ENCODE measurements at regions not wholly inside any gene's neighbourhood (a gene's known extent, or its start where the extent isn't known, plus 50 kb on each side); places are given as distances from the start of the nearest gene placed in this dataset.
"Not testable (repeated sequence)": the region's sequence is repeated elsewhere in the genome, so short reads cannot be mapped to it uniquely, and the experiment has no call there.

GRCh38 chr17:71558901-71559300, 561.9 kb upstream of the SOX9 start:
- no peak for DNase-seq (ENCODE audit: low read depth in 2 of 3, low spot score in 1 of 3)

GRCh38 chr17:71572343-71572742, 548.5 kb upstream of the SOX9 start:
- DNase-seq (ENCODE audit: low read depth in 2 of 3, low spot score in 1 of 3), result no peak

- no peak for DNase-seq (ENCODE audit: low read depth in 2 of 3, low spot score in 1 of 3)
Observed at GRCh38 chr17:71578446-71578845, 542.4 kb upstream of the SOX9 start.

GRCh38 chr17:71580220-71580619, 540.6 kb upstream of the SOX9 start:
- DNase-seq (ENCODE audit: low read depth in 2 of 3, low spot score in 1 of 3), result no peak

GRCh38 chr17:71585540-71585939, 535.3 kb upstream of the SOX9 start:
- no peak for DNase-seq (ENCODE audit: low read depth in 2 of 3, low spot score in 1 of 3)

GRCh38 chr17:71592431-71592830, 528.4 kb upstream of the SOX9 start:
- DNase-seq (ENCODE audit: low read depth in 2 of 3, low spot score in 1 of 3), result no peak

GRCh38 chr17:71593078-71593477, 527.7 kb upstream of the SOX9 start:
- no peak for DNase-seq (ENCODE audit: low read depth in 2 of 3, low spot score in 1 of 3)

GRCh38 chr17:71599583-71599982, 521.2 kb upstream of the SOX9 start:
- not testable (repeated sequence) for DNase-seq (ENCODE audit: low read depth in 2 of 3, low spot score in 1 of 3)

- no peak for DNase-seq (ENCODE audit: low read depth in 2 of 3, low spot score in 1 of 3)
Observed at GRCh38 chr17:71600137-71600789, 520.6 kb upstream of the SOX9 start.

GRCh38 chr17:71601894-71602504, 518.8 kb upstream of the SOX9 start:
- DNase-seq (ENCODE audit: low read depth in 2 of 3, low spot score in 1 of 3), result no peak

- DNase-seq (ENCODE audit: low read depth in 2 of 3, low spot score in 1 of 3), result no peak
Observed at GRCh38 chr17:71613996-71614395, 506.8 kb upstream of the SOX9 start.

GRCh38 chr17:71615820-71616219, 505.0 kb upstream of the SOX9 start:
- DNase-seq (ENCODE audit: low read depth in 2 of 3, low spot score in 1 of 3), result no peak

GRCh38 chr17:71617767-71618166, 503.1 kb upstream of the SOX9 start:
- not testable (repeated sequence) for DNase-seq (ENCODE audit: low read depth in 2 of 3, low spot score in 1 of 3)

- DNase-seq (ENCODE audit: low read depth in 2 of 3, low spot score in 1 of 3), result no peak
Observed at GRCh38 chr17:71625330-71625729, 495.5 kb upstream of the SOX9 start.

- no peak for DNase-seq (ENCODE audit: low read depth in 2 of 3, low spot score in 1 of 3)
Observed at GRCh38 chr17:71628306-71628705, 492.5 kb upstream of the SOX9 start.

GRCh38 chr17:71631483-71631882, 489.3 kb upstream of the SOX9 start:
- DNase-seq (ENCODE audit: low read depth in 2 of 3, low spot score in 1 of 3), result no peak

GRCh38 chr17:71632328-71632727, 488.5 kb upstream of the SOX9 start:
- DNase-seq (ENCODE audit: low read depth in 2 of 3, low spot score in 1 of 3), result no peak

- DNase-seq (ENCODE audit: low read depth in 2 of 3, low spot score in 1 of 3), result no peak
Observed at GRCh38 chr17:71633391-71633849, 487.4 kb upstream of the SOX9 start.

GRCh38 chr17:71634376-71634775, 486.4 kb upstream of the SOX9 start:
- no peak for DNase-seq (ENCODE audit: low read depth in 2 of 3, low spot score in 1 of 3)

GRCh38 chr17:71635187-71635586, 485.6 kb upstream of the SOX9 start:
- no peak for DNase-seq (ENCODE audit: low read depth in 2 of 3, low spot score in 1 of 3)

GRCh38 chr17:71636644-71637043, 484.2 kb upstream of the SOX9 start:
- no peak for DNase-seq (ENCODE audit: low read depth in 2 of 3, low spot score in 1 of 3)

GRCh38 chr17:71638668-71639067, 482.2 kb upstream of the SOX9 start:
- DNase-seq (ENCODE audit: low read depth in 2 of 3, low spot score in 1 of 3), result no peak

GRCh38 chr17:71639865-71640264, 481.0 kb upstream of the SOX9 start:
- no peak for DNase-seq (ENCODE audit: low read depth in 2 of 3, low spot score in 1 of 3)
